Osteoblast (primary cell): ENCODE measurements at regions not wholly inside any gene's neighbourhood (a gene's known extent, or its start where the extent isn't known, plus 50 kb on each side); places are given as distances from the start of the nearest gene placed in this dataset.
A peak's percentile ranks its signal among the peaks of the same experiment; 100 is the strongest.

Experiments used
- DNase-seq: peaks from one replicate; pipeline ENCODE4 v3.0.0; 2011; ENCODE audit warnings: low spot score, mixed read lengths; ENCODE audit not compliant: insufficient read length; ENCODE audit errors: missing footprints
- H2AFZ ChIP-seq: 2 replicates; pipeline ENCODE4 v1.6.0; 2011; ENCODE audit warnings: mild to moderate bottlenecking, low read length
- H3K27ac ChIP-seq: 2 replicates; pipeline ENCODE4 v1.5.1; 2011; ENCODE audit warnings: mild to moderate bottlenecking, low read depth, low read length, moderate library complexity
- H3K27me3 ChIP-seq: 2 replicates; pipeline ENCODE4 v1.6.0; 2012; ENCODE audit warnings: mild to moderate bottlenecking, control low read depth, inconsistent platforms, low read length, moderate library complexity; ENCODE audit not compliant: insufficient read depth
- H3K36me3 ChIP-seq: 2 replicates; pipeline ENCODE4 v1.5.1; 2011; ENCODE audit warnings: mild to moderate bottlenecking, low read length, control low read depth, moderate library complexity; ENCODE audit not compliant: insufficient read depth
- H3K4me1 ChIP-seq: 2 replicates; pipeline ENCODE4 v1.5.1; 2011; ENCODE audit warnings: mild to moderate bottlenecking, low read length, control low read depth, moderate library complexity; ENCODE audit not compliant: insufficient read depth
- H3K4me2 ChIP-seq: 2 replicates; pipeline ENCODE4 v1.6.0; 2011; ENCODE audit warnings: mild to moderate bottlenecking, low read length; ENCODE audit not compliant: insufficient read depth
- H3K4me3 ChIP-seq: fragments of 200-600 bp; sonication (generic); 3 replicates; pipeline ENCODE4 v1.5.1; 2012; ENCODE audit warnings: mild to moderate bottlenecking, low read length, inconsistent platforms; ENCODE audit not compliant: insufficient read depth
- H3K79me2 ChIP-seq: 2 replicates; pipeline ENCODE4 v1.6.0; 2012; ENCODE audit warnings: mild to moderate bottlenecking, low read length, control low read depth, inconsistent platforms; ENCODE audit not compliant: insufficient read depth
- H3K9me3 ChIP-seq: 2 replicates; pipeline ENCODE4 v1.5.1; 2011; ENCODE audit warnings: low read depth, low read length, control low read depth
- H4K20me1 ChIP-seq: 2 replicates; pipeline ENCODE4 v1.6.0; 2012; ENCODE audit warnings: mild to moderate bottlenecking, low read length, control low read depth; ENCODE audit not compliant: insufficient read depth
- TF ChIP-seq, protein P1 (sequence below): IDR thresholded peaks from 2 replicates; pipeline ENCODE4 v1.5.1; 2011; ENCODE audit warnings: mild to moderate bottlenecking, low read depth, low read length, moderate library complexity; ENCODE audit errors: extremely low read depth

DNA sequence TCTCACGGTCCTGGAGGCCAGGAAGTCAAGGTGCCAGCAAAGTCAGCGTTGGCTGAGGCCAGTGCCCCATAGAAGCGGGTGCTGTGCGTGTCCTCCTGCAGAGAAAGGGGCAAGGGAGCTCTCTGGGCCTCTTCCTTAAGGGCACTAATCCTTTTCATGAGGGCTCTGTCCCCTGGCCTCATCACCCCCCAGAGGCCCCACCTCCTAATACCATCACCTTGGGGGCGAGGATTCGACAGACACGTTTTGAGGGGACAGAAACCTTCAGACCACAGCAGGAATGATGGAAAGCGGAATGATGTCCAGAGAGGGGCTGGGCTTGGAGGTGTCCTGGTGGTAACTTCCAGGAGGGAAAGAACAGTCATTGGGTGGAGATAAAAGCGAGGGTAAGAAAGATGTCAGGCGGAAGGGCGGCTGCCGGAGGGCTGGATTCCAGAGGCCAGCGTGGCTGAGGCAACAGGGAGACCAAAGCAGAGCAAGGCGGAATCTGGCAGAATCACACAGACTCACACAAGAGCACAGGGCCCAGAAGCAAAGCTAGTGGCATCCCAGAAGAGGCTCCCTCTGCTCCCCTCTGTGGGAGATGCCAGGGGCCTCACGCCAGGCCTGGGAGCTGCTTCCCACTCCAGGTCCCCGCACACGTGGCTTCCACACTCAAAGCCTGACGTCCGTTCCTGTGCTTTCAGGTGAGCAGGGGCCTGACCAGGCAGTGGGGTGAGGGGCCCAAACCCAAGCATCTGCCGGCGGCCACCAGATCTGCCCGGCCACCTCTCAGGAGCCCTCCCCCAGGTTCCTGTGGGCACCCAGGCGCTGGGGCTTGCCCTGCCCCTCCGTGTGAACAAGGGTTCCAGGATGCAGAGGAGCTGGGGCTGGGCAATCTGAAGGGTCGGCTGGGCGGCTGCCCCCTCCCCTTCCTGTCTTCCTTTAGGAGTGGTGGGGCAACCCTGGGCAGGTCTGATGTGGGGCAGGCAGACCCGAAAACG lies 784.5 kb downstream of the BRD1 start:
- H3K4me2 ChIP-seq, result no peak overlapping the region
- H2AFZ ChIP-seq, result no peak overlapping the region
- no peaks in the 10 kb centered on the region for H4K20me1 ChIP-seq
- no peak overlapping the region for H3K4me3 ChIP-seq
- H3K79me2 ChIP-seq, result no peaks in the 10 kb centered on the region
- no peak overlapping the region for H3K27ac ChIP-seq
- H3K9me3 ChIP-seq, result no peaks in the 10 kb centered on the region
- no peaks in the 10 kb centered on the region for H3K27me3 ChIP-seq
- no peaks in the 10 kb centered on the region for H3K4me1 ChIP-seq
- TF ChIP-seq, protein P1, sequence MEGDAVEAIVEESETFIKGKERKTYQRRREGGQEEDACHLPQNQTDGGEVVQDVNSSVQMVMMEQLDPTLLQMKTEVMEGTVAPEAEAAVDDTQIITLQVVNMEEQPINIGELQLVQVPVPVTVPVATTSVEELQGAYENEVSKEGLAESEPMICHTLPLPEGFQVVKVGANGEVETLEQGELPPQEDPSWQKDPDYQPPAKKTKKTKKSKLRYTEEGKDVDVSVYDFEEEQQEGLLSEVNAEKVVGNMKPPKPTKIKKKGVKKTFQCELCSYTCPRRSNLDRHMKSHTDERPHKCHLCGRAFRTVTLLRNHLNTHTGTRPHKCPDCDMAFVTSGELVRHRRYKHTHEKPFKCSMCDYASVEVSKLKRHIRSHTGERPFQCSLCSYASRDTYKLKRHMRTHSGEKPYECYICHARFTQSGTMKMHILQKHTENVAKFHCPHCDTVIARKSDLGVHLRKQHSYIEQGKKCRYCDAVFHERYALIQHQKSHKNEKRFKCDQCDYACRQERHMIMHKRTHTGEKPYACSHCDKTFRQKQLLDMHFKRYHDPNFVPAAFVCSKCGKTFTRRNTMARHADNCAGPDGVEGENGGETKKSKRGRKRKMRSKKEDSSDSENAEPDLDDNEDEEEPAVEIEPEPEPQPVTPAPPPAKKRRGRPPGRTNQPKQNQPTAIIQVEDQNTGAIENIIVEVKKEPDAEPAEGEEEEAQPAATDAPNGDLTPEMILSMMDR, result no peak
- peak; percentile 65 for DNase-seq
- no peaks in the 10 kb centered on the region for H3K36me3 ChIP-seq

DNA sequence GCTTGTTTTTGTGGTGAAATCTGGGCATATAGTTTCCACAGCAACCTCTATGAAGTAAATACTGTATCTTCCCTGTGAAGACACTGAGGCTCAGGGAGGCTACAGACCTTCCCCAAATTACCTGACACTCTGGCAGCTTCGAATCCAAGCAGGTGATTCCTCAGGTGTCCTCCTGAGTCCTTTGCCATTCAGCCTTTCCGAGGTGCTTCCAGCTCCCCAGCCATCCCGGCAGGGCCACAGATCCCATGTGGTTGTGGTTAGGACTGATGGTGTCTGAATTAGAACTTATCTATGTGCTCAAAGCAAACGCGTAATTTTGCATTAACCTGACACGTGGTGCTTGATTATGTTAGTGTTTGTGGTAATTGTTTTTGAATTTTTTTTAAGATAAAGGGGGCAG lies 785.6 kb downstream of the BRD1 start:
- Histone ChIP-seq H3K4me2 (no peak overlapping the region), H2AFZ (no peak overlapping the region), H4K20me1 (no peaks in the 10 kb centered on the region), H3K4me1 (no peaks in the 10 kb centered on the region), H3K79me2 (no peaks in the 10 kb centered on the region), H3K9me3 (no peaks in the 10 kb centered on the region), H3K36me3 (no peaks in the 10 kb centered on the region), H3K27ac (no peak overlapping the region), H3K27me3 (no peaks in the 10 kb centered on the region), H3K4me3 (no peak overlapping the region)
- DNase-seq, result peak; percentile 72
- TF ChIP-seq, protein P1, result no peak

DNA sequence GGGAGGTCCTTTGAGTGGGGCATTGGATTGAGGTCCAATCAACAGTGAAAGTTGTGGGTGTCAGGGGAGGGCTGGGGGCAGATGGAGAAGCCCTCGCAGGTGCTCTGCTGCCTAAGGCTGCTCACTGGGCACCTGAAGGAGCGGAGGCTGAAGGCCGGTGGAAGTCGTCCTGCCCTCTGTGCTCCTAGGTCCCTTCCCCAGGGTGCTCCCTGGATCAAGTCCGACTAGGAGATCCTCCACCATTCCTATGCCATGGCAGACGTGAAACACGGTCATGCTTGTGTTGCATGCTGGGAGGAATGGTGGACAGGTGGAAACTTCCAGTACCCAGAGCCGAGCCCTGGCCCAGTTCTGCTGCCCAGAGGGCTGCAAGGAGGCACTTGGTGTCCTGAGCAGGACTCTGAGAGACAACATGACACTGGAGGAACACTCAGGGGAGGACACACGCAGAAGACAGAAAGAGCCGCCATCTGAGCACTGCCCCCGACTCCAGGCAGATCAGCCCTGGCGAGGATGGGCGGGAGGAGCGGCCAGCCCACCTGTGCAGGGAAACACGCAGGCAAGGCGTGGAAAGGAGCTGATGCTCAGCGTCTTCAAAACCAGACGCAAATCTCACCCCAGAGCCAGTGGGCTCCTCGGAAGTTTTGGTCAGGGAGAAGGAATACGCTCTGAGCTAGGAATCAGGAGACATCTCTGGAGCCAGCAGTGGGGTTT lies 786.8 kb downstream of the BRD1 start:
- H3K4me2 ChIP-seq, result no peak overlapping the region
- no peaks in the 10 kb centered on the region for H3K4me1 ChIP-seq
- DNase-seq, result peak; percentile 38
- no peaks in the 10 kb centered on the region for H4K20me1 ChIP-seq
- H3K27me3 ChIP-seq, result no peaks in the 10 kb centered on the region
- no peak overlapping the region for H2AFZ ChIP-seq
- H3K36me3 ChIP-seq, result no peaks in the 10 kb centered on the region
- no peaks in the 10 kb centered on the region for H3K9me3 ChIP-seq
- H3K4me3 ChIP-seq, result no peak overlapping the region
- H3K27ac ChIP-seq, result no peak overlapping the region
- no peaks in the 10 kb centered on the region for H3K79me2 ChIP-seq
- TF ChIP-seq, protein P1, result no peak

DNA sequence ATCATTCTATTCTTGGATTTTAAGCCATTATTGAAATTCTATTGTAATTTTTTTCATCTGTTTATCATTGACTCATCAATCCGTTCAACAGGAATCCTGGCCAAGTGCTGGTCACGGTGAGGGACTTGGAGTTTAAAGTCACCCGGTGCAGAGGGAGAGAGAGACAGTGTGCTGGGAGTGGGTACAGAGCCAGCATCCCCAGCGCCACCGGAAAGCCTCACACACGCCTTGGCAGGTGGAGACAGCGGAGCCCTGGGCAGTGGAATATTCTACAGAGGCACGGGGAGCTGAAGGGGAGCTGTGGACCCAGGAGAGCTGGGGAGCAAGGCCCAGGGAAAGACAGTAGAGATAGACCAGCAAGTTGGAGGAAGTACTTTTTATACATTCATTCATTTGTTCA lies 787.6 kb downstream of the BRD1 start:
- H3K27ac ChIP-seq, result no peak overlapping the region
- H3K79me2 ChIP-seq, result no peaks in the 10 kb centered on the region
- H3K4me2 ChIP-seq, result no peak overlapping the region
- no peak overlapping the region for H3K4me3 ChIP-seq
- H2AFZ ChIP-seq, result no peak overlapping the region
- H3K4me1 ChIP-seq, result no peaks in the 10 kb centered on the region
- H3K36me3 ChIP-seq, result no peaks in the 10 kb centered on the region
- no peaks in the 10 kb centered on the region for H4K20me1 ChIP-seq
- TF ChIP-seq, protein P1, result no peak
- no peaks in the 10 kb centered on the region for H3K9me3 ChIP-seq
- peak; percentile 6 for DNase-seq
- H3K27me3 ChIP-seq, result no peaks in the 10 kb centered on the region
